Erythroblast (primary cell): ENCODE measurements at regions not wholly inside any gene's neighbourhood (a gene's known extent, or its start where the extent isn't known, plus 50 kb on each side); places are given as distances from the start of the nearest gene placed in this dataset.

Experiments
- GATA1 ChIP-seq: IDR thresholded peaks from 2 replicates; pipeline ENCODE4 v1.6.1; 2011; ENCODE audit warnings: low read depth, mild to moderate bottlenecking, control low read depth, low read length, moderate library complexity
- POLR2A ChIP-seq: IDR thresholded peaks from 2 replicates; pipeline ENCODE4 v1.6.1; 2011; ENCODE audit warnings: mild to moderate bottlenecking, low read length

DNA sequence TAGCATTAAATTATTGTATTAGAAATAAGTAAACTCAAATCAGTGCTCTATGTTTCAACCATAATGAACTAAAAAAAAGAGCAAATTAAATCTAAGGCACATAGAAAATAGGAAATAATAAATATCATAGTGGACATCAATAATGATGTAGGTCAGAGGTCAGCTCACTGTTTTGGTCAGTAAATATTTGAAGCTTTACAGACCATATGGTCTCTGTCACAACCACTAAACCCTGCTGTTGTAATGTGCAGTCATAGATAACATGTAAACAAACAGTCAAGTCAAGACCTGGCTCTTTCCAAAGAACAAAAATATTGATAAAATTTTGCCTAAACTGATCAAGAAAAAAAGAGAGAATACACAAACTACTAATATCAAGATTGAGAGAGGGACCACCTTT is 615.0 kb downstream of the SH2D4B start:
- TF ChIP-seq POLR2A (no peak), GATA1 (no peak)
